ENCODE measurements at regions not wholly inside any gene's neighbourhood (a gene's known extent, or its start where the extent isn't known, plus 50 kb on each side); places are given as distances from the start of the nearest gene placed in this dataset.

GRCh38 chr2:128545085-128545484 lies 226.4 kb upstream of the HS6ST1 start:
- DNase-seq (ENCODE audit: low spot score) = no peak
- H3K27ac Mint-ChIP-seq = no peak overlapping the region
- ChIA-PET CTCF (no interaction called here), POLR2A (no interaction called here)
- no peaks in the 10 kb centered on the region; the same call in 1 of the 2 replicates for H3K27me3 Mint-ChIP-seq (ENCODE audit: low read depth)
- no peak overlapping the region for H3K4me3 Mint-ChIP-seq
- TF ChIP-seq ZNF416 (CRISPR knock-in tag; IDR thresholded peaks at IDR 0.05) (no peak), NR1H2 (CRISPR knock-in tag; IDR thresholded peaks at IDR 0.05) (no peak), NFYB (CRISPR knock-in tag; conservative IDR thresholded peaks at IDR 0.05; ENCODE audit: low read depth) (no peak), ZNF232 (CRISPR knock-in tag; IDR thresholded peaks at IDR 0.05) (no peak), TP53 (CRISPR knock-in tag; IDR thresholded peaks at IDR 0.05) (no peak), PRRX2 (CRISPR knock-in tag; IDR thresholded peaks at IDR 0.05) (no peak), FOXJ3 (CRISPR knock-in tag; IDR thresholded peaks at IDR 0.05; ENCODE audit: borderline replicate concordance) (no peak), ETV6 (CRISPR knock-in tag; IDR thresholded peaks at IDR 0.05) (no peak), NR3C1 (CRISPR knock-in tag; conservative IDR thresholded peaks at IDR 0.05; ENCODE audit: low read depth) (no peak), RELA (CRISPR knock-in tag; IDR thresholded peaks at IDR 0.05; ENCODE audit: borderline replicate concordance) (no peak), ZSCAN18 (CRISPR knock-in tag; IDR thresholded peaks at IDR 0.05) (no peak), SP1 (CRISPR knock-in tag; conservative IDR thresholded peaks at IDR 0.05) (no peak), KAT7 (CRISPR knock-in tag; IDR thresholded peaks at IDR 0.05; ENCODE audit: borderline replicate concordance) (no peak), MLX (CRISPR knock-in tag; IDR thresholded peaks at IDR 0.05) (no peak), TEAD4 (CRISPR knock-in tag; IDR thresholded peaks at IDR 0.05) (no peak), SOX15 (CRISPR knock-in tag; IDR thresholded peaks at IDR 0.05) (no peak), IRF1 (CRISPR knock-in tag; IDR thresholded peaks at IDR 0.05) (no peak)
- no peaks in the 10 kb centered on the region for H3K36me3 Mint-ChIP-seq
- H3K4me1 Mint-ChIP-seq = peaks cover 23% of the 10 kb centered on the region
- peaks cover 15% of the 10 kb centered on the region for H3K9me3 Mint-ChIP-seq
- no peak for ATAC-seq

GRCh38 chr2:128545829-128546228 lies 227.2 kb upstream of the HS6ST1 start:
- Mint-ChIP-seq H3K27me3 (ENCODE audit: low read depth) (no peaks in the 10 kb centered on the region; the same call in 1 of the 2 replicates), H3K36me3 (no peaks in the 10 kb centered on the region), H3K9me3 (peaks cover 12% of the 10 kb centered on the region), H3K4me1 (peaks cover 29% of the 10 kb centered on the region), H3K27ac (no peak overlapping the region), H3K4me3 (no peak overlapping the region)
- DNase-seq (ENCODE audit: low spot score) = no peak
- ATAC-seq = no peak
- ChIA-PET POLR2A (no interaction called here), CTCF (no interaction called here)
- no peak for TF ChIP-seq ZNF423 (CRISPR knock-in tag; IDR thresholded peaks at IDR 0.05)
- TF ChIP-seq ZNF532 (CRISPR knock-in tag; IDR thresholded peaks at IDR 0.05; ENCODE audit: borderline replicate concordance) = no peak
- TF ChIP-seq AR (CRISPR knock-in tag; IDR thresholded peaks at IDR 0.05) = no peak
- TF ChIP-seq ZNF263 (CRISPR knock-in tag; IDR thresholded peaks at IDR 0.05; ENCODE audit: low read depth) = no peak
- no peak for TF ChIP-seq NFATC4 (CRISPR knock-in tag; IDR thresholded peaks at IDR 0.05)
- no peak for TF ChIP-seq ATF1 (CRISPR knock-in tag; IDR thresholded peaks at IDR 0.05)
- no peak for TF ChIP-seq ERG (CRISPR knock-in tag; IDR thresholded peaks at IDR 0.05)
- no peak for TF ChIP-seq SMAD3 (CRISPR knock-in tag; IDR thresholded peaks at IDR 0.05; ENCODE audit: borderline replicate concordance)
